ENCODE measurements at regions not wholly inside any gene's neighbourhood (a gene's known extent, or its start where the extent isn't known, plus 50 kb on each side); places are given as distances from the start of the nearest gene placed in this dataset.

DNA sequence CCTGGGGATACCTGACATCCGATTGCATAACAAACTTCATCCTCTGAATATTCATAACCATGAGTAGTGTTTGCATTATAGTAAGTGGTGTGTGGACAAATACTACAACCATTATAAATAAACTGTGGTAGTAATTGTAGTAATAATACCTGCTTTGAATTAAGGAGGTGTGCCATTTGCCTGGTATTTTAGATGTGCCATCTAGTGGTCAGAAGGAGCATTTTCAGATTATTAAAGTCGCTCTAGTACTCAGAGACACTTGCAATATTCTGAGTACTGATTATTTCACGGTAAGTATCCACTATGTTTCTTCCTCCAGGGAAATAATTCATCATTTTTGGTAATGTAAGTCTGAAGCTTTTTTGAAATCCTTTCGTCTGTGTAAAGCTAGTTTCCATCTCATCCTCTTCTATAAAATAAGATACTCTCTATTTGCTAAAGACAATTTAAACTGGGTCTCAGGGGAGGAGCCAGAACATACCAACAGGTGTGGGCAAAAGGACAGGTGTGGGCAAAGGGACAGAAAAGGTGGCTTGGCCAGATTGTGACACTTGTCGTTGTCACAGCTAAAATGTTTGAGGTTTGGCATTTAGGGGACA, 115.3 kb upstream of the WDR11 start:
- 27% methylated on average over 5 of the region's 5 CpGs for WGBS (ENCODE audit: insufficient coverage, low coverage, low lambda C conversion rate, missing lambda C conversion rate)
- Histone ChIP-seq H3K36me3 (no peaks in the 10 kb centered on the region), H3K27ac (no peak overlapping the region), H3K4me3 (no peak overlapping the region), H3K9me3 (no peaks in the 10 kb centered on the region), H3K4me1 (no peaks in the 10 kb centered on the region), H3K27me3 (no peaks in the 10 kb centered on the region)
- DNase-seq (no peak), ATAC-seq (peak; percentile 60 to 74 (median 69))
- intact Hi-C loops (cut with DNase I): loop anchor here (5.0 to 10.0 kb wide), 2 partner anchors 311 to 314 kb away; no protein-coding TSS in a partner anchor
- TF ChIP-seq, protein P1, sequence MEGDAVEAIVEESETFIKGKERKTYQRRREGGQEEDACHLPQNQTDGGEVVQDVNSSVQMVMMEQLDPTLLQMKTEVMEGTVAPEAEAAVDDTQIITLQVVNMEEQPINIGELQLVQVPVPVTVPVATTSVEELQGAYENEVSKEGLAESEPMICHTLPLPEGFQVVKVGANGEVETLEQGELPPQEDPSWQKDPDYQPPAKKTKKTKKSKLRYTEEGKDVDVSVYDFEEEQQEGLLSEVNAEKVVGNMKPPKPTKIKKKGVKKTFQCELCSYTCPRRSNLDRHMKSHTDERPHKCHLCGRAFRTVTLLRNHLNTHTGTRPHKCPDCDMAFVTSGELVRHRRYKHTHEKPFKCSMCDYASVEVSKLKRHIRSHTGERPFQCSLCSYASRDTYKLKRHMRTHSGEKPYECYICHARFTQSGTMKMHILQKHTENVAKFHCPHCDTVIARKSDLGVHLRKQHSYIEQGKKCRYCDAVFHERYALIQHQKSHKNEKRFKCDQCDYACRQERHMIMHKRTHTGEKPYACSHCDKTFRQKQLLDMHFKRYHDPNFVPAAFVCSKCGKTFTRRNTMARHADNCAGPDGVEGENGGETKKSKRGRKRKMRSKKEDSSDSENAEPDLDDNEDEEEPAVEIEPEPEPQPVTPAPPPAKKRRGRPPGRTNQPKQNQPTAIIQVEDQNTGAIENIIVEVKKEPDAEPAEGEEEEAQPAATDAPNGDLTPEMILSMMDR (IDR thresholded peaks at IDR 0.05): peak; percentile 57 to 75 (median 68)
- no peak for TF ChIP-seq POLR2A (IDR thresholded peaks at IDR 0.05)

DNA sequence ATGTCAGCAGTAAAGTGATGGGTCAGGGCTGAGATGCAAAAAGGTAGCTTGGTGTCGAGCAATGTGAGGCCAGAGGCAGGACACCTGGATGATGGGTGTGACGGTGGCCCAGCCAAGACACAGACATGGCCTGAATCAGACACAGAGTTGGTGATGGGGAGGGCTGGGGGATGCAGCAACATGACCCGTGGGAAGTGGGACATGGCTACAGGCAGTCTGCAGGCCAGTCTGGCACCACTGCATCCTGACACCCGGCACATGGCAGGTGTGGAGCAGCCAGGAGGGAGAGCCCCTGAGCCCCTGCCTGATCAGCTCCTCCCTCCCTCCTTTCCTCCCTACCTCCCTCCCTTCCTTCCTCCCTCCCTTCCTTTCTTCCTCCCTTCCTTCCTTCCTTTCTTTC, 114.8 kb upstream of the WDR11 start:
- ATAC-seq (peak in 1 of 4 donors; percentile 20), DNase-seq (no peak)
- no peaks in the 10 kb centered on the region for H3K36me3 ChIP-seq
- H3K27me3 ChIP-seq: no peaks in the 10 kb centered on the region
- intact Hi-C loops (cut with DNase I): loop anchor here (5.0 to 10.0 kb wide), 2 partner anchors 312 to 314 kb away; no protein-coding TSS in a partner anchor
- H3K4me3 ChIP-seq: no peak overlapping the region
- H3K4me1 ChIP-seq: no peaks in the 10 kb centered on the region
- no peaks in the 10 kb centered on the region for H3K9me3 ChIP-seq
- no peak overlapping the region for H3K27ac ChIP-seq
- WGBS (ENCODE audit: insufficient coverage, low coverage, low lambda C conversion rate, missing lambda C conversion rate): 38% methylated on average over 2 of the region's 4 CpGs
- TF ChIP-seq, protein P1 (IDR thresholded peaks at IDR 0.05): no peak
- no peak for TF ChIP-seq POLR2A (IDR thresholded peaks at IDR 0.05)

DNA sequence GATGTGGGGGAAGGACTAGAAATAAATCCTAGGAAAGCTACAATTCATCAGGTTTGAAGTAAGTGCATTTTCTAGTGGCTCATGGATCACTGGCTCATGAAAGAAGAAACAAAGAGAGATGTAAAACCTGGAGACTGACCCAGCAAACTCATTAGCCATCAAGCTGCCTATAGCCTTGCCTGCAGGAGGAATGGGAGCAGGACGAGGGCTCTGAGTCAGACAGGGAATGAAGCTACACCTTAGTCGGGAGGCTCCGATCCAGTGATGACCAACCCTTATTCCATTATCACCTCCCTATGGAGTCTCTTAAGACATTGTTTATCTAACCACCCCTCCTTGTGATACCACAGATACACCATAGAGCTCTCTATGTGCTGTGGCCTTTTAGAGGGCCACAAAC, 112.5 kb upstream of the WDR11 start:
- DNase-seq: no peak
- Histone ChIP-seq H3K27me3 (no peaks in the 10 kb centered on the region), H3K4me3 (no peak overlapping the region), H3K4me1 (no peaks in the 10 kb centered on the region), H3K36me3 (no peaks in the 10 kb centered on the region), H3K27ac (no peak overlapping the region), H3K9me3 (no peaks in the 10 kb centered on the region)
- intact Hi-C loops (cut with DNase I): loop anchor here (5.0 to 10.0 kb wide), 2 partner anchors 314 to 316 kb away; no protein-coding TSS in a partner anchor
- TF ChIP-seq POLR2A (IDR thresholded peaks at IDR 0.05): no peak
- TF ChIP-seq, protein P1 (IDR thresholded peaks at IDR 0.05): no peak
- no peak for ATAC-seq
- WGBS (ENCODE audit: insufficient coverage, low coverage, low lambda C conversion rate, missing lambda C conversion rate): 17% methylated on average over 3 of the region's 3 CpGs

DNA sequence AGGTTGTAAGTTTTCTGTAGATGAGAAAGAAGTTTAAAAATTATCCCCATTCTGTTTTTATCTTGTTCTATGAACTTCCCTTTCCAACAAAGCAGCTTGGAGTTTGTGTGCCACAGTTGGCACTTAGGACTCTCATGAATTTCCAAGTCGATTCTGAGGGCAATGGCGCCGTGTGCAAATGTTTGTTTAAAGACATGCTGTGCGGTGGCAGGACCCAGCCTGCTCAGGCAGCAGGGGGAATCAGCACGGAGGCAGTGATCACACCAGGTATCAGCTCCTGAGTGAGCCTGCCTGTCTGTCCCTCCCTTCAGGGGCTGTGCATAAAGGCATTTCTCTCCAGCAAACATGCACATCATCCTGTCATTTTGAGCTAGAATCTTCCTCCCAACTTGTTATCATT, 109.8 kb upstream of the WDR11 start:
- ATAC-seq: peak in 2 of 4 donors; percentile 39 to 55
- no peak for TF ChIP-seq POLR2A (IDR thresholded peaks at IDR 0.05)
- TF ChIP-seq, protein P1 (IDR thresholded peaks at IDR 0.05): no peak
- Histone ChIP-seq H3K4me3 (no peak overlapping the region), H3K4me1 (no peaks in the 10 kb centered on the region), H3K27me3 (no peaks in the 10 kb centered on the region), H3K27ac (no peak overlapping the region), H3K36me3 (no peaks in the 10 kb centered on the region), H3K9me3 (no peaks in the 10 kb centered on the region)
- WGBS (ENCODE audit: insufficient coverage, low coverage, low lambda C conversion rate, missing lambda C conversion rate): 22% methylated on average over 5 of the region's 5 CpGs
- intact Hi-C loops (cut with DNase I): no loop called here
- DNase-seq: peak in 1 of 3 donors; percentile 21

Data from right lobe of liver (tissue), 6 donors.